ENCODE measurements at regions not wholly inside any gene's neighbourhood (a gene's known extent, or its start where the extent isn't known, plus 50 kb on each side); places are given as distances from the start of the nearest gene placed in this dataset.
A peak's percentile ranks its signal among the peaks of the same experiment; 100 is the strongest.
"Not testable (repeated sequence)": the region's sequence is repeated elsewhere in the genome, so short reads cannot be mapped to it uniquely, and the experiment has no call there.

- H2AFZ ChIP-seq (ENCODE audit: low read length, unreplicated experiment) = no peak overlapping the region
- peak overlapping the region; percentile 75; the same call in 1 of the 2 replicates for H3K27ac ChIP-seq (ENCODE audit: low read depth, low read length)
- H3K4me3 ChIP-seq (ENCODE audit: low read depth, low read length) = no peak overlapping the region
- H3K27me3 ChIP-seq (ENCODE audit: insufficient read depth, low read length) = no peaks in the 10 kb centered on the region
- no peaks in the 10 kb centered on the region for H3K79me2 ChIP-seq (ENCODE audit: control insufficient read depth, insufficient read depth, low read length, unreplicated experiment)
- no peaks in the 10 kb centered on the region for H3K36me3 ChIP-seq (ENCODE audit: insufficient read depth, low read length)
- H3K4me1 ChIP-seq (ENCODE audit: control insufficient read depth, insufficient read depth, low read length, unreplicated experiment) = peaks cover 38% of the 10 kb centered on the region
Measured at GRCh38 chr5:67774786-67775185, 440.8 kb upstream of the PIK3R1 start.

- H2AFZ ChIP-seq (ENCODE audit: low read length, unreplicated experiment) = peak overlapping the region; percentile 63
- H3K79me2 ChIP-seq (ENCODE audit: control insufficient read depth, insufficient read depth, low read length, unreplicated experiment) = no peaks in the 10 kb centered on the region
- H3K36me3 ChIP-seq (ENCODE audit: insufficient read depth, low read length) = no peaks in the 10 kb centered on the region
- H3K27me3 ChIP-seq (ENCODE audit: insufficient read depth, low read length) = no peaks in the 10 kb centered on the region
- H3K4me3 ChIP-seq (ENCODE audit: low read depth, low read length) = peak overlapping the region; percentile 25; the same call in 1 of the 2 replicates
- H3K27ac ChIP-seq (ENCODE audit: low read depth, low read length) = peak overlapping the region; percentile 75
- H3K4me1 ChIP-seq (ENCODE audit: control insufficient read depth, insufficient read depth, low read length, unreplicated experiment) = peaks cover 38% of the 10 kb centered on the region
Measured at GRCh38 chr5:67774267-67774552, 441.3 kb upstream of the PIK3R1 start.

- peak overlapping the region; percentile 25; the same call in 1 of the 2 replicates for H3K4me3 ChIP-seq (ENCODE audit: low read depth, low read length)
Measured at GRCh38 chr5:67773411-67774266, 441.9 kb upstream of the PIK3R1 start.

GRCh38 chr5:67771791-67772190 is 443.8 kb upstream of the PIK3R1 start:
- Histone ChIP-seq H3K27me3 (ENCODE audit: insufficient read depth, low read length) (no peaks in the 10 kb centered on the region), H3K4me1 (ENCODE audit: control insufficient read depth, insufficient read depth, low read length, unreplicated experiment) (peaks cover 38% of the 10 kb centered on the region), H2AFZ (ENCODE audit: low read length, unreplicated experiment) (no peak overlapping the region), H3K4me3 (ENCODE audit: low read depth, low read length) (no peak overlapping the region), H3K79me2 (ENCODE audit: control insufficient read depth, insufficient read depth, low read length, unreplicated experiment) (no peaks in the 10 kb centered on the region), H3K36me3 (ENCODE audit: insufficient read depth, low read length) (no peaks in the 10 kb centered on the region), H3K27ac (ENCODE audit: low read depth, low read length) (no peak overlapping the region)

More at GRCh38 chr5:67773411-67774266, 441.9 kb upstream of the PIK3R1 start:
- Histone ChIP-seq H3K27ac (ENCODE audit: low read depth, low read length) (peak overlapping the region; percentile 75), H3K27me3 (ENCODE audit: insufficient read depth, low read length) (no peaks in the 10 kb centered on the region), H3K36me3 (ENCODE audit: insufficient read depth, low read length) (no peaks in the 10 kb centered on the region), H2AFZ (ENCODE audit: low read length, unreplicated experiment) (peak overlapping the region; percentile 63), H3K79me2 (ENCODE audit: control insufficient read depth, insufficient read depth, low read length, unreplicated experiment) (no peaks in the 10 kb centered on the region), H3K4me1 (ENCODE audit: control insufficient read depth, insufficient read depth, low read length, unreplicated experiment) (peaks cover 38% of the 10 kb centered on the region)

- Histone ChIP-seq H3K36me3 (ENCODE audit: insufficient read depth, low read length) (no peaks in the 10 kb centered on the region), H3K4me1 (ENCODE audit: control insufficient read depth, insufficient read depth, low read length, unreplicated experiment) (peaks cover 38% of the 10 kb centered on the region), H2AFZ (ENCODE audit: low read length, unreplicated experiment) (no peak overlapping the region), H3K27ac (ENCODE audit: low read depth, low read length) (peak overlapping the region; percentile 44), H3K79me2 (ENCODE audit: control insufficient read depth, insufficient read depth, low read length, unreplicated experiment) (no peaks in the 10 kb centered on the region), H3K27me3 (ENCODE audit: insufficient read depth, low read length) (no peaks in the 10 kb centered on the region), H3K4me3 (ENCODE audit: low read depth, low read length) (no peak overlapping the region)
Measured at GRCh38 chr5:67771221-67771620, 444.3 kb upstream of the PIK3R1 start.

GRCh38 chr5:67770431-67771025 is 445.0 kb upstream of the PIK3R1 start:
- H3K4me3 ChIP-seq (ENCODE audit: low read depth, low read length) = no peak overlapping the region
- H2AFZ ChIP-seq (ENCODE audit: low read length, unreplicated experiment) = peak overlapping the region; percentile 31

GRCh38 chr5:67765697-67766096 is 449.9 kb upstream of the PIK3R1 start:
- peaks cover 5% of the 10 kb centered on the region for H3K4me1 ChIP-seq (ENCODE audit: control insufficient read depth, insufficient read depth, low read length, unreplicated experiment)
- H3K27ac ChIP-seq (ENCODE audit: low read depth, low read length) = no peak overlapping the region
- no peaks in the 10 kb centered on the region for H3K36me3 ChIP-seq (ENCODE audit: insufficient read depth, low read length)
- H3K79me2 ChIP-seq (ENCODE audit: control insufficient read depth, insufficient read depth, low read length, unreplicated experiment) = no peaks in the 10 kb centered on the region
- H3K27me3 ChIP-seq (ENCODE audit: insufficient read depth, low read length) = no peaks in the 10 kb centered on the region
- H2AFZ ChIP-seq (ENCODE audit: low read length, unreplicated experiment) = no peak overlapping the region
- H3K4me3 ChIP-seq (ENCODE audit: low read depth, low read length) = no peak overlapping the region

More at GRCh38 chr5:67770431-67771025, 445.0 kb upstream of the PIK3R1 start:
- no peaks in the 10 kb centered on the region for H3K27me3 ChIP-seq (ENCODE audit: insufficient read depth, low read length)
- H3K36me3 ChIP-seq (ENCODE audit: insufficient read depth, low read length) = no peaks in the 10 kb centered on the region
- H3K79me2 ChIP-seq (ENCODE audit: control insufficient read depth, insufficient read depth, low read length, unreplicated experiment) = no peaks in the 10 kb centered on the region
- peaks cover 38% of the 10 kb centered on the region for H3K4me1 ChIP-seq (ENCODE audit: control insufficient read depth, insufficient read depth, low read length, unreplicated experiment)
- H3K27ac ChIP-seq (ENCODE audit: low read depth, low read length) = peak overlapping the region; percentile 44

- not testable (repeated sequence) for H3K4me1 ChIP-seq (ENCODE audit: control insufficient read depth, insufficient read depth, low read length, unreplicated experiment); H3K36me3 ChIP-seq (ENCODE audit: insufficient read depth, low read length); H3K27me3 ChIP-seq (ENCODE audit: insufficient read depth, low read length); H3K27ac ChIP-seq (ENCODE audit: low read depth, low read length); H3K4me3 ChIP-seq (ENCODE audit: low read depth, low read length); H3K79me2 ChIP-seq (ENCODE audit: control insufficient read depth, insufficient read depth, low read length, unreplicated experiment); H2AFZ ChIP-seq (ENCODE audit: low read length, unreplicated experiment)
Measured at GRCh38 chr5:67757771-67758170, 457.8 kb upstream of the PIK3R1 start.

GRCh38 chr5:67752357-67752708 is 463.2 kb upstream of the PIK3R1 start:
- H3K27me3 ChIP-seq (ENCODE audit: insufficient read depth, low read length) = no peaks in the 10 kb centered on the region
- H2AFZ ChIP-seq (ENCODE audit: low read length, unreplicated experiment) = no peak overlapping the region
- H3K79me2 ChIP-seq (ENCODE audit: control insufficient read depth, insufficient read depth, low read length, unreplicated experiment) = no peaks in the 10 kb centered on the region
- no peak overlapping the region for H3K4me3 ChIP-seq (ENCODE audit: low read depth, low read length)
- H3K27ac ChIP-seq (ENCODE audit: low read depth, low read length) = no peak overlapping the region
- H3K36me3 ChIP-seq (ENCODE audit: insufficient read depth, low read length) = no peaks in the 10 kb centered on the region
- no peaks in the 10 kb centered on the region for H3K4me1 ChIP-seq (ENCODE audit: control insufficient read depth, insufficient read depth, low read length, unreplicated experiment)

GRCh38 chr5:67748165-67748690 is 467.3 kb upstream of the PIK3R1 start:
- Histone ChIP-seq H3K27me3 (ENCODE audit: insufficient read depth, low read length) (no peaks in the 10 kb centered on the region), H3K4me1 (ENCODE audit: control insufficient read depth, insufficient read depth, low read length, unreplicated experiment) (no peaks in the 10 kb centered on the region), H3K36me3 (ENCODE audit: insufficient read depth, low read length) (no peaks in the 10 kb centered on the region), H3K79me2 (ENCODE audit: control insufficient read depth, insufficient read depth, low read length, unreplicated experiment) (no peaks in the 10 kb centered on the region), H2AFZ (ENCODE audit: low read length, unreplicated experiment) (no peak overlapping the region), H3K27ac (ENCODE audit: low read depth, low read length) (no peak overlapping the region), H3K4me3 (ENCODE audit: low read depth, low read length) (no peak overlapping the region)

- Histone ChIP-seq H3K27me3 (ENCODE audit: insufficient read depth, low read length) (no peaks in the 10 kb centered on the region), H3K27ac (ENCODE audit: low read depth, low read length) (no peak overlapping the region), H3K4me3 (ENCODE audit: low read depth, low read length) (no peak overlapping the region), H3K79me2 (ENCODE audit: control insufficient read depth, insufficient read depth, low read length, unreplicated experiment) (no peaks in the 10 kb centered on the region), H3K36me3 (ENCODE audit: insufficient read depth, low read length) (no peaks in the 10 kb centered on the region), H2AFZ (ENCODE audit: low read length, unreplicated experiment) (no peak overlapping the region), H3K4me1 (ENCODE audit: control insufficient read depth, insufficient read depth, low read length, unreplicated experiment) (no peaks in the 10 kb centered on the region)
Measured at GRCh38 chr5:67747096-67747495, 468.5 kb upstream of the PIK3R1 start.
